ENCODE measurements at regions not wholly inside any gene's neighbourhood (a gene's known extent, or its start where the extent isn't known, plus 50 kb on each side); places are given as distances from the start of the nearest gene placed in this dataset.
"Not testable (repeated sequence)": the region's sequence is repeated elsewhere in the genome, so short reads cannot be mapped to it uniquely, and the experiment has no call there.

- H3K9ac ChIP-seq = no peak overlapping the region
- no peaks in the 10 kb centered on the region for H3K27me3 ChIP-seq (ENCODE audit: insufficient read depth, low read depth)
- H2AFZ ChIP-seq (ENCODE audit: low read depth) = no peak overlapping the region
- TF ChIP-seq CTCF (conservative IDR thresholded peaks at IDR 0.05; ENCODE audit: low read depth, low read length) = no peak
- no peak overlapping the region for H3K4me3 ChIP-seq (IDR thresholded peaks at IDR 0.05; ENCODE audit: insufficient read depth, low read depth, low read length)
- no peaks in the 10 kb centered on the region for H3K79me2 ChIP-seq (ENCODE audit: insufficient read depth, low read depth)
- no peak overlapping the region for H3K4me2 ChIP-seq
- no peaks in the 10 kb centered on the region for H3K36me3 ChIP-seq (ENCODE audit: insufficient read depth)
- no peaks in the 10 kb centered on the region for H4K20me1 ChIP-seq (ENCODE audit: insufficient read depth)
- H3K27ac ChIP-seq = no peak overlapping the region
- no peaks in the 10 kb centered on the region for H3K4me1 ChIP-seq (ENCODE audit: low read depth, poor library complexity, severe bottlenecking)
These were observed 595.4 kb upstream of the GHITM start for GRCh38 chr10:83543691-83544462.

- Histone ChIP-seq H3K27me3 (ENCODE audit: insufficient read depth, low read depth) (no peaks in the 10 kb centered on the region), H3K4me1 (ENCODE audit: low read depth, poor library complexity, severe bottlenecking) (no peaks in the 10 kb centered on the region), H3K4me3 (IDR thresholded peaks at IDR 0.05; ENCODE audit: insufficient read depth, low read depth, low read length) (no peak overlapping the region), H4K20me1 (ENCODE audit: insufficient read depth) (no peaks in the 10 kb centered on the region), H3K9ac (no peak overlapping the region), H3K36me3 (ENCODE audit: insufficient read depth) (no peaks in the 10 kb centered on the region), H3K27ac (no peak overlapping the region), H3K79me2 (ENCODE audit: insufficient read depth, low read depth) (no peaks in the 10 kb centered on the region), H2AFZ (ENCODE audit: low read depth) (no peak overlapping the region), H3K4me2 (no peak overlapping the region)
- TF ChIP-seq CTCF (conservative IDR thresholded peaks at IDR 0.05; ENCODE audit: low read depth, low read length) = no peak
These were observed 593.4 kb upstream of the GHITM start for GRCh38 chr10:83545901-83546391.

GRCh38 chr10:83551190-83551589 lies 588.1 kb upstream of the GHITM start:
- H3K27me3 ChIP-seq (ENCODE audit: insufficient read depth, low read depth); H3K4me3 ChIP-seq (IDR thresholded peaks at IDR 0.05; ENCODE audit: insufficient read depth, low read depth, low read length); H3K9ac ChIP-seq; H4K20me1 ChIP-seq (ENCODE audit: insufficient read depth); H3K4me1 ChIP-seq (ENCODE audit: low read depth, poor library complexity, severe bottlenecking); H3K79me2 ChIP-seq (ENCODE audit: insufficient read depth, low read depth); H3K27ac ChIP-seq; H3K36me3 ChIP-seq (ENCODE audit: insufficient read depth); H3K4me2 ChIP-seq; H2AFZ ChIP-seq (ENCODE audit: low read depth): not testable (repeated sequence)

GRCh38 chr10:83553366-83553765 lies 585.9 kb upstream of the GHITM start:
- H3K9ac ChIP-seq = no peak overlapping the region
- no peaks in the 10 kb centered on the region for H4K20me1 ChIP-seq (ENCODE audit: insufficient read depth)
- no peaks in the 10 kb centered on the region for H3K27me3 ChIP-seq (ENCODE audit: insufficient read depth, low read depth)
- H3K4me1 ChIP-seq (ENCODE audit: low read depth, poor library complexity, severe bottlenecking) = no peaks in the 10 kb centered on the region
- no peaks in the 10 kb centered on the region for H3K79me2 ChIP-seq (ENCODE audit: insufficient read depth, low read depth)
- TF ChIP-seq CTCF (conservative IDR thresholded peaks at IDR 0.05; ENCODE audit: low read depth, low read length) = no peak
- no peak overlapping the region for H3K4me2 ChIP-seq
- no peak overlapping the region for H2AFZ ChIP-seq (ENCODE audit: low read depth)
- no peaks in the 10 kb centered on the region for H3K36me3 ChIP-seq (ENCODE audit: insufficient read depth)
- no peak overlapping the region for H3K4me3 ChIP-seq (IDR thresholded peaks at IDR 0.05; ENCODE audit: insufficient read depth, low read depth, low read length)
- H3K27ac ChIP-seq = no peak overlapping the region

- Histone ChIP-seq H3K79me2 (ENCODE audit: insufficient read depth, low read depth) (no peaks in the 10 kb centered on the region), H3K4me1 (ENCODE audit: low read depth, poor library complexity, severe bottlenecking) (no peaks in the 10 kb centered on the region), H3K27me3 (ENCODE audit: insufficient read depth, low read depth) (no peaks in the 10 kb centered on the region), H3K4me2 (no peak overlapping the region), H3K4me3 (IDR thresholded peaks at IDR 0.05; ENCODE audit: insufficient read depth, low read depth, low read length) (no peak overlapping the region), H3K27ac (no peak overlapping the region), H4K20me1 (ENCODE audit: insufficient read depth) (no peaks in the 10 kb centered on the region), H3K9ac (no peak overlapping the region), H2AFZ (ENCODE audit: low read depth) (no peak overlapping the region), H3K36me3 (ENCODE audit: insufficient read depth) (no peaks in the 10 kb centered on the region)
- TF ChIP-seq CTCF (conservative IDR thresholded peaks at IDR 0.05; ENCODE audit: low read depth, low read length) = no peak
These were observed 584.0 kb upstream of the GHITM start for GRCh38 chr10:83555264-83555663.

Data from KMS-11 (cell line).